HK-2 (cell line): ENCODE measurements at regions not wholly inside any gene's neighbourhood (a gene's known extent, or its start where the extent isn't known, plus 50 kb on each side); places are given as distances from the start of the nearest gene placed in this dataset.

Experiments used
- DNase-seq: peaks from one replicate; pipeline ENCODE4 v3.0.0-alpha.2; 2018; ENCODE audit not compliant: unreplicated experiment

DNA sequence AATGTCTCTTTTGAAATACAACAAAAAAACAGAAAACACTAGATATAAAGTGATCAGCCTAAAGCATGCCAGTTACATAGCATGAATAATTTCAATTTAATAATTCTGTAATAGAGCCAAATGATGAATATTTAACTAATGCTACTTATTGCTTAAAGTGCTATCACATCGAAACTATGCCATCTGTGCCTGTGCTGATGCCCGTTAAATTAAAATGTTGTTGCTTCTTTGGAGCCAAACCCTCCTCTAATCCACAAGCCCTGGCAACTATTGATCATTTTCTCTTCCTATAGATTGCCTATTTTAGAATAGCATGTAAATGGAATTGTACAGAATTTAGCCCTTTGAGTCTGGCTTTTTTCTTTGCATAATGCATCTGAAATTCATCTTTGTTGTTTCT is 356.2 kb downstream of the CHSY3 start:
- no peak for DNase-seq

DNA sequence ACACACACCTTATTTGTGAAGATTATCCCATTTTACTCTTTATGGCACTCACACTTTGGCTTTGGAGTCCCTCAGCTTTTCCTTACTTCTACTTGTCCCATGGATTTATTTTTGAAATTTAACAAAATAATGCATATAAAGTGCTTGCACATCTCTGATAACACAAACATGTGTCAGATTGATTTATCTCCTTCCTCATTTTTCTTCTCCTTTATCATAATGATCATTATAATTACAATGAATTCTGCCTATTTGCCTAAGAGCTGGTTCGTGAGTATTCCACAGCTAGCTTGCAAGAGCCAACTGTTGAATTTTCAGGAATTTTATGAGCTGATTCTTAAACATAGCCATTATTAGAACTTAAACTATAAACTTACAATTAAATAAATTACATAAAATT is 347.7 kb downstream of the CHSY3 start:
- no peak for DNase-seq

DNA sequence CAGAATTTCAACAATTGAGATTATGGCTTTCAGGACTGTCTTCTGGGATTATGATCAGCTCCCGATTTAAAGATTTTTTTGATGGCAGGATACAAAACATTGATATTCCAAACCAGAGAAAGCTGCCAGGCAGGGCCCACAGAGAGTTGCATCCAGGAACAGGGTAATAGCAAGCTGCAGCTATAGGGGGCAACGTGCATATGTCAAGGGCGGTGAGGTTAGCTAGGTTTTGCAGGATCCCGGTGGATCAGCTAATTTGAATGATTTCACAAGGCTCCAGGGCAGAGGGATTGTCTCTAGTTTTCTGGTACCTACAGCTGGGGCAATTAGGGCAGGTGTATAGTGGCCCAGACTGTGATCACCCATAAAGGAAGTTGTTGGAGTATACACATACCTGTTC is 339.4 kb downstream of the CHSY3 start:
- no peak for DNase-seq

DNA sequence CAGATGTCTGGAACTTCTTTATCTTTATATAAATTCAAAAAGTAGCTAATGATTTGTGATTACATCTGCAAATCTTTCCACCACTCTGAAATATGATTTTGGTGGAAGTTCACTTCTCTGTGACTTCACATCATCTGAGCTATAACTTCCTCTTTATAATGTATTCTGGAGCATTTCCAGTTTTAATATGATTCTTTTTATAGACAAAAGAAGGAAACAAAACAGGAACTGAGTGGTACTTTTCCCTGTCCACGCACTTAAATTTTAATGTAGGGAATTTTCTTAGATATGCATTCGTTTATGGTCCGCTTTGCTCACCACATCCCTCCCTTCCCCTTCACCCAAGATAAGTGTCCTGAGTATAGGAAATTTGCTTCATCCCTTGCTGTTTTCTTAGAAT is 333.5 kb downstream of the CHSY3 start:
- no peak for DNase-seq
